Ishikawa (cell line): ENCODE measurements at regions not wholly inside any gene's neighbourhood (a gene's known extent, or its start where the extent isn't known, plus 50 kb on each side); places are given as distances from the start of the nearest gene placed in this dataset.

ENCODE experiments used
- EP300 ChIP-seq: IDR thresholded peaks from 2 replicates; pipeline ENCODE4 v1.6.1; 2012; ENCODE audit warnings: borderline replicate concordance
- FOXM1 ChIP-seq: IDR thresholded peaks from 2 replicates; pipeline ENCODE4 v1.6.1; 2012; ENCODE audit warnings: low read depth, borderline replicate concordance
- MAX ChIP-seq: IDR thresholded peaks from 2 replicates; pipeline ENCODE4 v1.6.1; 2012
- NFIC ChIP-seq: IDR thresholded peaks from 2 replicates; pipeline ENCODE4 v1.6.1; 2012
- RAD21 ChIP-seq: IDR thresholded peaks from 2 replicates; pipeline ENCODE4 v1.6.1; 2012; ENCODE audit warnings: low read depth
- REST ChIP-seq: IDR thresholded peaks from 2 replicates; pipeline ENCODE4 v1.6.1; 2012; ENCODE audit warnings: low read depth, mild to moderate bottlenecking
- TAF1 ChIP-seq: IDR thresholded peaks from 2 replicates; pipeline ENCODE4 v1.6.1; 2012; ENCODE audit warnings: low read depth, mild to moderate bottlenecking
- YY1 ChIP-seq: IDR thresholded peaks from 2 replicates; pipeline ENCODE4 v1.6.1; 2012; ENCODE audit warnings: low read depth

GRCh38 chr4:165686756-165687155, 186.3 kb upstream of the TLL1 start:
- TF ChIP-seq RAD21 = no peak
- no peak for TF ChIP-seq NFIC
- TF ChIP-seq MAX = no peak
- TF ChIP-seq YY1 = no peak
- no peak for TF ChIP-seq EP300
- no peak for TF ChIP-seq TAF1
- no peak for TF ChIP-seq REST
- TF ChIP-seq FOXM1 = no peak
